Pancreas (tissue), 10 donors: ENCODE measurements at regions not wholly inside any gene's neighbourhood (a gene's known extent, or its start where the extent isn't known, plus 50 kb on each side); places are given as distances from the start of the nearest gene placed in this dataset.
"Not testable (repeated sequence)": the region's sequence is repeated elsewhere in the genome, so short reads cannot be mapped to it uniquely, and the experiment has no call there.

ENCODE experiments used
- ATAC-seq, 4 donors: fragments of 200-7000 bp; cut with Tn5 transposase; one replicate each; pipeline versions ENCODE4 v1.8.0 to v1.9.1; 2020; ENCODE audit warnings: mild to moderate bottlenecking in 4 of 4, moderate library complexity in 4 of 4
- DNase-seq, 6 donors: peaks; one replicate each; pipeline ENCODE4 v3.0.0-alpha.2; 2020
- FAIRE-seq: peaks from 2 replicates; lab custom pipeline; 2012; peaks lifted over from hg19 to GRCh38; lab: Jason Lieb, UNC
- H3K27ac ChIP-seq, 4 donors: fragments of 200-600 bp; sonication (generic); 1 replicate in 3 of 4; 2 replicates in 1 of 4; pipeline versions ENCODE4 v1.5.0 to v1.8.0; 2020
- H3K27me3 ChIP-seq, 4 donors: fragments of 200-600 bp; one replicate each; pipeline ENCODE4 v1.8.0; 2021
- H3K36me3 ChIP-seq, 3 donors: fragments of 200-600 bp; sonication (generic) in 1 of 3; one replicate each; pipeline versions ENCODE4 v1.5.0 to v1.8.0; 2020 to 2021
- H3K4me1 ChIP-seq, 3 donors: fragments of 200-600 bp; one replicate each; pipeline ENCODE4 v1.8.0; 2021
- H3K4me3 ChIP-seq, 4 donors: fragments of 200-600 bp; sonication (generic) in 2 of 4; one replicate each; pipeline versions ENCODE4 v1.5.0 to v1.8.0; 2020 to 2021
- H3K9me3 ChIP-seq, 4 donors: fragments of 200-600 bp; one replicate each; pipeline ENCODE4 v1.8.0; 2021
- CTCF ChIP-seq, 4 donors: fragments of 200-600 bp; sonication (generic) in 3 of 4; IDR thresholded peaks; one replicate each; pipeline versions ENCODE4 v1.5.0 to v1.8.0; 2021; ENCODE audit warnings: antibody characterized with exemption in 4 of 4
- WGBS, 2 donors: extraction: QIAGEN DNeasy Blood & Tissue Kit; methylation state at CpG; one replicate each; pipeline ENCODE4 v1.1.7; 2013; 5-methylcytosine and 5-hydroxymethylcytosine counted together
- intact Hi-C, 3 donors: fragments of 100-400 bp; cut with DNase I; formaldehyde crosslinking; loops; one replicate each; pipeline versions ENCODE4 v1.11.1 to v1.14.2; 2022
- donor health status: healthy with polysubstance abuse.
- donor health status: DM: no; HTN: no; CAD: no; lungs with moderate emphysema.
- donor health status: DM: no; HTN: no; CAD: no.
- donor health status: control.
- donor health status: control.
- donor health status: Bipolar disorder and iron deficiency.
- donor health status: DM: yes; HTN: yes; CAD: no.
- donor health status: DM: no; HTN: no; CAD: no.
- donor health status: DM: no; HTN: no; CAD: no.
- donor health status: DM: yes; HTN: yes; CAD: no.

GRCh38 chr2:208607694-208608093 lies 201.1 kb downstream of the PTH2R start:
- TF ChIP-seq CTCF (IDR thresholded peaks at IDR 0.05): no peak
- ATAC-seq (no peak), DNase-seq (no peak), FAIRE-seq (no peak)
- H3K27ac ChIP-seq: no peak overlapping the region
- intact Hi-C loops: no loop called here
- WGBS, 2 donors: 69 to 79% methylated on average over 4 of the region's 4 CpGs
- no peaks in the 10 kb centered on the region for H3K4me1 ChIP-seq
- H3K27me3 ChIP-seq: no peaks in the 10 kb centered on the region
- no peaks in the 10 kb centered on the region for H3K36me3 ChIP-seq
- no peak overlapping the region for H3K4me3 ChIP-seq
- H3K9me3 ChIP-seq: no peaks in the 10 kb centered on the region

- Histone ChIP-seq H3K27me3 (no peaks in the 10 kb centered on the region), H3K4me3 (no peak overlapping the region), H3K36me3 (no peaks in the 10 kb centered on the region), H3K4me1 (no peaks in the 10 kb centered on the region), H3K27ac (no peak overlapping the region), H3K9me3 (no peaks in the 10 kb centered on the region)
- intact Hi-C loops: no loop called here
- FAIRE-seq: no peak
- ATAC-seq: no peak
- 58 to 74% methylated on average over 1 of the region's 1 CpG for WGBS, 2 donors
- DNase-seq: no peak
- TF ChIP-seq CTCF (IDR thresholded peaks at IDR 0.05): no peak
These were observed 201.7 kb downstream of the PTH2R start for GRCh38 chr2:208608122-208608835.

- no peak for ATAC-seq
- Histone ChIP-seq H3K4me3 (no peak overlapping the region), H3K36me3 (no peaks in the 10 kb centered on the region), H3K27ac (no peak overlapping the region), H3K27me3 (no peaks in the 10 kb centered on the region), H3K9me3 (no peaks in the 10 kb centered on the region), H3K4me1 (no peaks in the 10 kb centered on the region)
- no peak for FAIRE-seq
- DNase-seq: no peak
- no peak for TF ChIP-seq CTCF (IDR thresholded peaks at IDR 0.05)
- intact Hi-C loops: no loop called here
- 59 to 74% methylated on average over 2 of the region's 2 CpGs for WGBS, 2 donors
These were observed 202.7 kb downstream of the PTH2R start for GRCh38 chr2:208609166-208609804.

GRCh38 chr2:208615675-208616074 lies 209.1 kb downstream of the PTH2R start:
- H3K27ac ChIP-seq, H3K27me3 ChIP-seq, H3K4me3 ChIP-seq, H3K36me3 ChIP-seq, FAIRE-seq, H3K9me3 ChIP-seq, ATAC-seq, DNase-seq, intact Hi-C loops, H3K4me1 ChIP-seq: not testable (repeated sequence)
- 14 to 17% methylated on average over 1 of the region's 1 CpG for WGBS, 2 donors

- FAIRE-seq (no peak), DNase-seq (no peak), ATAC-seq (no peak)
- Histone ChIP-seq H3K27me3 (no peaks in the 10 kb centered on the region), H3K4me3 (no peak overlapping the region), H3K4me1 (peaks cover 0 to 3% (median 0%) of the 10 kb centered on the region in 3 donors), H3K36me3 (no peaks in the 10 kb centered on the region), H3K9me3 (no peaks in the 10 kb centered on the region), H3K27ac (no peak overlapping the region)
- 94 to 98% methylated on average over 4 of the region's 4 CpGs for WGBS, 2 donors
- TF ChIP-seq CTCF (IDR thresholded peaks at IDR 0.05): no peak
- intact Hi-C loops: no loop called here
These were observed 211.6 kb downstream of the PTH2R start for GRCh38 chr2:208618220-208618619.
